ENCODE measurements at regions not wholly inside any gene's neighbourhood (a gene's known extent, or its start where the extent isn't known, plus 50 kb on each side); places are given as distances from the start of the nearest gene placed in this dataset.

GRCh38 chr3:27826448-27826847, 104.3 kb upstream of the EOMES start:
- no peak overlapping the region for H3K4me2 ChIP-seq (ENCODE audit: insufficient read depth, low read length)
- no peak overlapping the region for H3K27ac ChIP-seq (ENCODE audit: low read length)
- no peaks in the 10 kb centered on the region for H3K27me3 ChIP-seq (ENCODE audit: insufficient read depth, low read length, poor library complexity)
- H4K20me1 ChIP-seq (ENCODE audit: insufficient read depth, low read length) = no peaks in the 10 kb centered on the region
- no peaks in the 10 kb centered on the region for H3K36me3 ChIP-seq (ENCODE audit: insufficient read depth, low read length)
- H2AFZ ChIP-seq (ENCODE audit: low read depth, low read length) = no peak overlapping the region
- H3K4me3 ChIP-seq (ENCODE audit: low read depth in 1 of 2, low read length in 2 of 2) = no peak overlapping the region
- ATAC-seq (ENCODE audit: insufficient read depth, low read depth) = peak; percentile 92
- no peaks in the 10 kb centered on the region for H3K9me3 ChIP-seq (ENCODE audit: insufficient read depth, low read length, severe bottlenecking)
- H3K9ac ChIP-seq (ENCODE audit: low read depth, low read length) = no peak overlapping the region
- no peaks in the 10 kb centered on the region for H3K4me1 ChIP-seq (ENCODE audit: insufficient read depth, low read length)
- no peaks in the 10 kb centered on the region for H3K79me2 ChIP-seq (ENCODE audit: insufficient read depth, low read length)
- no peak for TF ChIP-seq EZH2 (IDR thresholded peaks at IDR 0.05; ENCODE audit: borderline replicate concordance, low read depth, low read length, severe bottlenecking)
- no peak for TF ChIP-seq CTCF (IDR thresholded peaks at IDR 0.05; ENCODE audit: borderline replicate concordance, extremely low read depth, low read length, poor library complexity, severe bottlenecking)
- peak; percentile 28 for DNase-seq

GRCh38 chr3:27827041-27827440, 104.9 kb upstream of the EOMES start:
- H3K79me2 ChIP-seq (ENCODE audit: insufficient read depth, low read length) = no peaks in the 10 kb centered on the region
- TF ChIP-seq EZH2 (IDR thresholded peaks at IDR 0.05; ENCODE audit: borderline replicate concordance, low read depth, low read length, severe bottlenecking) = no peak
- TF ChIP-seq CTCF (IDR thresholded peaks at IDR 0.05; ENCODE audit: borderline replicate concordance, extremely low read depth, low read length, poor library complexity, severe bottlenecking) = peak; percentile 37
- H3K9me3 ChIP-seq (ENCODE audit: insufficient read depth, low read length, severe bottlenecking) = peaks cover under 1% of the 10 kb centered on the region
- no peak overlapping the region for H3K4me2 ChIP-seq (ENCODE audit: insufficient read depth, low read length)
- no peak overlapping the region for H3K27ac ChIP-seq (ENCODE audit: low read length)
- no peaks in the 10 kb centered on the region for H3K36me3 ChIP-seq (ENCODE audit: insufficient read depth, low read length)
- H4K20me1 ChIP-seq (ENCODE audit: insufficient read depth, low read length) = no peaks in the 10 kb centered on the region
- no peak overlapping the region for H3K9ac ChIP-seq (ENCODE audit: low read depth, low read length)
- ATAC-seq (ENCODE audit: insufficient read depth, low read depth) (peak; percentile 54; the same call in 1 of the 3 replicates), DNase-seq (no peak)
- no peaks in the 10 kb centered on the region for H3K4me1 ChIP-seq (ENCODE audit: insufficient read depth, low read length)
- H3K4me3 ChIP-seq (ENCODE audit: low read depth in 1 of 2, low read length in 2 of 2) = no peak overlapping the region
- no peak overlapping the region for H2AFZ ChIP-seq (ENCODE audit: low read depth, low read length)
- H3K27me3 ChIP-seq (ENCODE audit: insufficient read depth, low read length, poor library complexity) = no peaks in the 10 kb centered on the region

- H3K79me2 ChIP-seq (ENCODE audit: insufficient read depth, low read length) = no peaks in the 10 kb centered on the region
- H2AFZ ChIP-seq (ENCODE audit: low read depth, low read length) = no peak overlapping the region
- H3K9me3 ChIP-seq (ENCODE audit: insufficient read depth, low read length, severe bottlenecking) = no peaks in the 10 kb centered on the region
- ATAC-seq (ENCODE audit: insufficient read depth, low read depth) = no peak
- H3K9ac ChIP-seq (ENCODE audit: low read depth, low read length) = no peak overlapping the region
- H3K27me3 ChIP-seq (ENCODE audit: insufficient read depth, low read length, poor library complexity) = no peaks in the 10 kb centered on the region
- H3K4me1 ChIP-seq (ENCODE audit: insufficient read depth, low read length) = no peaks in the 10 kb centered on the region
- no peaks in the 10 kb centered on the region for H3K36me3 ChIP-seq (ENCODE audit: insufficient read depth, low read length)
- no peak for DNase-seq
- TF ChIP-seq CTCF (IDR thresholded peaks at IDR 0.05; ENCODE audit: borderline replicate concordance, extremely low read depth, low read length, poor library complexity, severe bottlenecking) = no peak
- no peak for TF ChIP-seq EZH2 (IDR thresholded peaks at IDR 0.05; ENCODE audit: borderline replicate concordance, low read depth, low read length, severe bottlenecking)
- H3K27ac ChIP-seq (ENCODE audit: low read length) = no peak overlapping the region
- no peak overlapping the region for H3K4me2 ChIP-seq (ENCODE audit: insufficient read depth, low read length)
- no peak overlapping the region for H3K4me3 ChIP-seq (ENCODE audit: low read depth in 1 of 2, low read length in 2 of 2)
- no peaks in the 10 kb centered on the region for H4K20me1 ChIP-seq (ENCODE audit: insufficient read depth, low read length)
These were observed 118.9 kb upstream of the EOMES start for GRCh38 chr3:27840807-27841594.

Measured in DND-41 (cell line).